GM13976 (cell line): ENCODE measurements at regions not wholly inside any gene's neighbourhood (a gene's known extent, or its start where the extent isn't known, plus 50 kb on each side); places are given as distances from the start of the nearest gene placed in this dataset.

Experiments used
- DNase-seq: peaks from one replicate; pipeline ENCODE4 v3.0.0; 2012; ENCODE audit warnings: low spot score
- in situ Hi-C: fragments of 300-500 bp; cut with MboI; formaldehyde crosslinking; loops from one replicate; pipeline ENCODE4 v1.12.0; 2022; ENCODE audit warnings: low sequenced_read_pairs, mixed read lengths, inconsistent platforms; ENCODE audit not compliant: unreplicated experiment
- TF ChIP-seq, protein P1 (sequence below): IDR thresholded peaks from 2 replicates; pipeline ENCODE4 v1.5.1; 2012; ENCODE audit warnings: borderline replicate concordance, mild to moderate bottlenecking; ENCODE audit not compliant: insufficient read depth; ENCODE audit errors: extremely low read depth, missing control alignments, control extremely low read depth

DNA sequence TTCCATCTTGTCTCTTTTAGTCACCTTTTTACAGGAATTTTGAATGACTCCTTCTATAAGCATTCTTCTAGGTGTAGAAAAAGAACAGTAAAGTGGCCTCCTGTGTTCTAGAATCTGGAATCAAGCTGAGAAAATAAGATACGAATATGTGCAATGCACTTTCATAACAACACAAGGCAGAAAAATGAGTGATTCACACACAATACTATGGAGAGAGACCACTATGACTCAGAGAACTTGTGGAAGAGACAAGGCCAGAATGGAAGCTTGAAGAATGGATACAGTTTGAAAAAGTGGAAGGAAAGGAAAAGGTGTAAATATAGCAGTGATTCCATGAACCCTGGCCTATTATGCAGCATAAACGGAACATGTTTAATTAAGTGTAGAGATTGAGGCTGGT is 57.1 kb upstream of the SAMSN1 start:
- DNase-seq, result no peak
- in situ Hi-C loops, result no loop called here
- TF ChIP-seq, protein P1, sequence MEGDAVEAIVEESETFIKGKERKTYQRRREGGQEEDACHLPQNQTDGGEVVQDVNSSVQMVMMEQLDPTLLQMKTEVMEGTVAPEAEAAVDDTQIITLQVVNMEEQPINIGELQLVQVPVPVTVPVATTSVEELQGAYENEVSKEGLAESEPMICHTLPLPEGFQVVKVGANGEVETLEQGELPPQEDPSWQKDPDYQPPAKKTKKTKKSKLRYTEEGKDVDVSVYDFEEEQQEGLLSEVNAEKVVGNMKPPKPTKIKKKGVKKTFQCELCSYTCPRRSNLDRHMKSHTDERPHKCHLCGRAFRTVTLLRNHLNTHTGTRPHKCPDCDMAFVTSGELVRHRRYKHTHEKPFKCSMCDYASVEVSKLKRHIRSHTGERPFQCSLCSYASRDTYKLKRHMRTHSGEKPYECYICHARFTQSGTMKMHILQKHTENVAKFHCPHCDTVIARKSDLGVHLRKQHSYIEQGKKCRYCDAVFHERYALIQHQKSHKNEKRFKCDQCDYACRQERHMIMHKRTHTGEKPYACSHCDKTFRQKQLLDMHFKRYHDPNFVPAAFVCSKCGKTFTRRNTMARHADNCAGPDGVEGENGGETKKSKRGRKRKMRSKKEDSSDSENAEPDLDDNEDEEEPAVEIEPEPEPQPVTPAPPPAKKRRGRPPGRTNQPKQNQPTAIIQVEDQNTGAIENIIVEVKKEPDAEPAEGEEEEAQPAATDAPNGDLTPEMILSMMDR, result no peak

DNA sequence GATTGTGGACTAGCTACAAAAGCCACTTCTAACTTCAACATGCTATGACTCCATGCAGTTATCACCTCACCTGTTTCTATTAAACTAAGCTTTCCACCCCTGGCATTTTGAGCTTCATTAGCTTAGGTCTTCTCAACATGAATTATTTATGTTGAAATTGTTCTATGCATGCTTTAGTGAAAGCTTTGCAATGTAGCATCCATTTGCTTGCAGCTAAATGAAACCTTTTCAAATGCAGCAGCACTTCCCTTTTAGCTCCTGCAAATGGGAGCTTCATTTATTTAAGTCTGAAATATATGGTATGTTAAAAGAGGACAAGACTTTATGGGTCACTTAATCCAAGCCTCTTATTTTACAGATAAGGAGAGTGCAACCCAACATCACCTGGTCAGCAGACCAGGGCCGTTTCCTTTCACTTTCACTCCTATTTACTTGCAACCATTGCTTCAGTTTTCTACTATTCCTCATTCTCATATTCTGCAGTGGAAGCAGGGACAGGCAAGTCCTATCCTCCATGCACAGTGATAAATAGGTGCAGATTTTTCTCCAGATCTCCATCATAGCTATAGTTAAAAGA is 56.4 kb upstream of the SAMSN1 start:
- in situ Hi-C loops, result no loop called here
- TF ChIP-seq, protein P1, result no peak
- no peak for DNase-seq

DNA sequence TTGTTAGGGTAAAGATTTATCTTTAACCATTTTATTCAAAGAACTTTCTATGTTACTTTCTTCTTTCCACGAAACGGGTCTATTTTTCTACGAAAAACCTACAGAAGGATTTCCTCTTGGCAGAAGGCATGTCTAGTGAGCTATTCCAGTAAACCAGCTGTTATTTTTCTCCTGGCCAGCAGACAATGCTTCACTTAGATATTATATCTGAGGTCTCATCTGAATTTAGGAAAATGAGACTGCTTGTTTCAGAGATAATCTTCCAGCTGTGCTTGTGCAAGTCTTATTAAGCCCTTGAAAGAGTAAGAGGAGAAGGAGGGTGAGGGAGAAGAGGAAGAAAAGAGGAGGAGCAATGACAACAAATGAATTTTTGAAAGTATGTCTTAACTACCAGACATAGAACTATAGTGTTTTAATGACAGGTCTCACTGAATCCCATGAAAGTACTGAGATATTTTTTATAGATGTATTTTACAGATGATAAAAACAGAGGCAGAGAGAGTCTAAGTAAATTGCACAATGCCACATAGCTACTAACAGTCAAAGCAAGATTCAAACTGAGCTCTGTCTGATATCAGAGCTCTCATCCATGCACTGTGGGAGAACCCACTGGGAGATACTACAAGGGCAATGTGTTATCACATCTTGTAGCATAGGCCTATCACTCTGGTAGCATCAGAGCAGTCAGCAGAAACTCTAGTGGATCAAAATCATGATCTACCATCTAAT is 54.6 kb upstream of the SAMSN1 start:
- in situ Hi-C loops, result no loop called here
- DNase-seq, result no peak
- TF ChIP-seq, protein P1, result no peak

DNA sequence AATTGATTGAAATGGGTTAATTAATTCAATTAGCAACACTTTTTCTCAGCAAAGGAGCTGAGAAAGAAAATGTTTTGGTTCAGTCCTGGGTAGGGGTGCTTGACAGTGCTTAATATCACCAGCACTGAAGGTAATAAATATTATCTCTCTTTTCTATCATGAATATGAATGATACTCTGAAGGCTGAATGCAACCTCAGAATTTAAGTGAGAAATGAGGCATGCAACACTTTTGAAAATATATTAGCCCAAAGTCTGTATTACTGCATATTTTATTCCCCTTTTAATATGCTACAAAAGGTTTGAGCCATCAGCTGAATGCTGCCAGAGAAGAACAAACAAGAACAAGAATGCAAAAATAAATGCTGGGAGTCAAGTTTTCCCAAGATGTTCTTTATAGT is 52.0 kb upstream of the SAMSN1 start:
- in situ Hi-C loops, result no loop called here
- no peak for DNase-seq
- TF ChIP-seq, protein P1, result no peak
